HG03439 (cell line): ENCODE measurements at regions not wholly inside any gene's neighbourhood (a gene's known extent, or its start where the extent isn't known, plus 50 kb on each side); places are given as distances from the start of the nearest gene placed in this dataset.
"Not testable (repeated sequence)": the region's sequence is repeated elsewhere in the genome, so short reads cannot be mapped to it uniquely, and the experiment has no call there.

Experiments
- ATAC-seq: cut with Tn5 transposase; IDR thresholded peaks from one replicate; pipeline ENCODE4 v1.9.1; 2021; ENCODE audit warnings: mild to moderate bottlenecking, moderate library complexity; ENCODE audit not compliant: unreplicated experiment

DNA sequence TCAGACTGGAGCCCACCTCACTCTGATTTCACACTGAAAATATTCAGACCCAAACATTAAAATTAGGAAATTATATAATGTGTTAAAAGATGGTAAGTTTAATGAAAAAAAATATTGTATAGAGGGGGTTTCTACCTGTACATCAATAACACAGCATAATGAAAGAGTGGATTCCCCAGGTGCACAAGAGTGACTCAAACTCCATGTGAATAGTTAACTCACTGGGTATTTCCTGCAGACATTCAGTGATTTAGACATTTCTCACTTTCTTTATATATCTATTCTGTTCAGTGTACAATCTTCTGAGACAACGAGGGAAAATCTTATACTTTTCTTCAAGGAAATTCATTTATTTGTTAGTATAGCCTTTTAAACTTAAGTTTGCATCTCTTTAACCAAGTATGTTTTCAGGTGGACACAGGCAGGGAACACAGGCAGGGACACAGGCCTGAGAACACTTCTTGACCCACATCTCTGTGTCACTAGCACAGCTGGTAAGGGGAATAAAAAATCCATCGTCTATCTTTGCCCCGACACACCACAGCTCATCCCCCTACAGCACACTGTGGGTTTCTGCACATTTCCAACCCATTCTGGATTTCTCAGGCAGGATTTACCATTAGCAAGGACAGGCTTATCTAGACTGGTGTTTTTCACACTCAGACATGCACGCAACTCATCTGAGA lies 525.5 kb upstream of the BOD1L1 start:
- peak; percentile 59 for ATAC-seq

DNA sequence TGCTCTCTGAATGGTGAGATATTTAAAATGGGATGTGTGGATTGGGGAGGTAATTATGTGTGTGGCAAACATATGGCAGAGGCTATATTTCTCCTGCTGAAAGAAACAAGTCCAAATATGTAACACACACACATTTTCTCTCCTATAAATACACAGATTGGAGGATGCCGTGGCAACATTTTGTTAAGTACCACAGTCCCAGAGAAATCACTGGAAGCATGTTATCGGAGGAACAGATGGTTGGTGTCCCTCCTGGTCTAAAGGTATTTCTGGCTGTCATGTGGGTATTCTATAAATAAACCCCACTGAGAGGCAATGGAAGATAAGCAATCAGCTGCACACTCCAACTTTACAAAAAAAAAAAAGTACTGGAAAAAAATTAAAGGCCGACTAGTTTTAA lies 528.3 kb upstream of the BOD1L1 start:
- ATAC-seq = no peak

GRCh38 chr4:14157262-14157661 lies 529.7 kb upstream of the BOD1L1 start:
- ATAC-seq = peak; percentile 62

- ATAC-seq = peak; percentile 99
Observed at GRCh38 chr4:14165222-14165920, 537.8 kb upstream of the BOD1L1 start.

DNA sequence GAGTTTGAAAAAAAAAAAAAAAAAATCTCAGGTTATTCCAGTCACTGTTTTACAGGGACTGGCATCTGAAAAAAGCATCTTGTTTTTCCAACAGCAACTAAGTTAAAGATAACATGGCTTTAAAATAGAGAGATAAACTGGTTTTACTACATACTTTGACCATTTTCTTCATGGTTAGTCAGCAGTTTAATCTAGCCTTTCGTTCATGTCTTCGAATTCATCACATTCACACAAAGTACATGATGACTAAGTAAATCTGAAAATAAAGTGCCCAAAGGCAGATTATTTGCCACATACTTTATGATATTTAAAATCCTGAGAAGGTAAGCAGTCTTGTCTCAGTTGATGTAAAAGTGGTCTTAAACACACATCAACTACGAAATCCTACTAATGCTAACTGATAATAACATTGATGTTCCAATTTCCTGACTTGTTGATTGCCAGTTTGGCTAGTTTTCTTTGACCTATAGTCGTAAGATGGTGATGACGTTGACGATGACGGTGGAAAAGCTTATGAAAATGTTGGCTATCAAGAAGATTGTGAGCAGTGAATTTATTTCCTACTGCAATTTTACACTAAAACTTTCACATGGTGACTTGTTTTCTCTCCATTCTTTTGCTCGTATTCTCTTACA lies 540.5 kb upstream of the BOD1L1 start:
- no peak for ATAC-seq

DNA sequence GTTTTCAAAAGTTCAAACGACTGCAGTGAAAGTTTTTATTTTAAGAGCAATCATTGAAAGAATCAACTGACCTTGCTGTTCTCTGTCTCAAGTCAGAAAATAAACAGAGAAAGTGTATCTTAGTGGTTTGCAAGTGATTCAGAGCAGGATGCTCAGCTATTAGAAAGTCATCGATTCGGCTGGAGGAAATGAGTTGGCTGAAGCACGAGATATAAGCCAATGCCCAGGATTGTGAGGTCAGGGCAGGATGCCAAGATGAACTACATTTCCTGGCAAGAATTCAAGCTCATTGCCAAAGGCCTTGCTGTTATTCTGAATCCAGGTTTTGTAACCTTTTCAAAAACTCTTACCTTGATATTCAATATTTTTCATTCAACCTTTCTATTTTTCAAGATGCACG lies 541.4 kb upstream of the BOD1L1 start:
- ATAC-seq = peak; percentile 63

DNA sequence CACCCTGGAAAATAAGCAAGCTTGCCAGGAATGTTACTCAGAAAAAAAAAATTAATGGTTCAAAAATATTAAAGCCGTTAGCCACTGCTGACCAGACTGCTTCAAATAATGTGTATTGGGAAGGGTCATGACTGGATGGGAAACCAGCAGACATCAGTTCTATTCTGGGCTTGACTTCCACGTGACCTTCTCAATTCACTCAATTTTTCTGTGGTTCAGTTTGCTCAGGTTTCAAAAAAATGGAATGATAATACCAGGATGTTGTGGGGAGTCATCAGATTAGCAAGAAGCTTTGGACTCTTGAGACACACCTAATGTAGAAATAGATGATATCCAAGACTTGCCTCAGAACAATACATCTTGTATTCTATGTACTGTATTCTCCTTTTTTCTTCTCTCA lies 541.9 kb upstream of the BOD1L1 start:
- ATAC-seq = no peak

GRCh38 chr4:14169940-14170339 lies 542.4 kb upstream of the BOD1L1 start:
- ATAC-seq = not testable (repeated sequence)

GRCh38 chr4:14176613-14177012 lies 549.1 kb upstream of the BOD1L1 start:
- ATAC-seq = no peak

- ATAC-seq = peak; percentile 93
Observed at GRCh38 chr4:14177987-14178386, 550.5 kb upstream of the BOD1L1 start.

DNA sequence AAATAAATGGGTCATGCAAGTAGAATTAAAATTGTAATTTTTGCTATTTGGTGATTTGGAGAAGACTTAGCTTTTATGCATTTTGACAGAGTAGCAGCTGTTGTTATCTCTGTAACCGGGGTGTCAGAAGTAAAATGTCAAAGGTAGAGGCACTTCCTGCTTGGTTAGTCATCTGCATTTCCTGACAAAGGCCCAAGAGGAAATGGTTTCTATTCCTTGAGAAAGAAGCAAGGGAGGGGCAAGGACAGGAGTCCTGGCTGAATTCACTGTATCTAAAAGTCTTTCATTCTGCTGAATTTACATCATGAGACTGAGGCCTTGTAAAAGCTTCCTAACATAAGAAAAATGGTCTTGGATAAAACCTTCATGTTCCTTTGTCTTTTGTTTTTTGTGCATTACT lies 550.9 kb upstream of the BOD1L1 start:
- peak; percentile 65 for ATAC-seq

- no peak for ATAC-seq
Observed at GRCh38 chr4:14180166-14180565, 552.6 kb upstream of the BOD1L1 start.

- ATAC-seq = no peak
Observed at GRCh38 chr4:14180983-14181601, 553.6 kb upstream of the BOD1L1 start.

DNA sequence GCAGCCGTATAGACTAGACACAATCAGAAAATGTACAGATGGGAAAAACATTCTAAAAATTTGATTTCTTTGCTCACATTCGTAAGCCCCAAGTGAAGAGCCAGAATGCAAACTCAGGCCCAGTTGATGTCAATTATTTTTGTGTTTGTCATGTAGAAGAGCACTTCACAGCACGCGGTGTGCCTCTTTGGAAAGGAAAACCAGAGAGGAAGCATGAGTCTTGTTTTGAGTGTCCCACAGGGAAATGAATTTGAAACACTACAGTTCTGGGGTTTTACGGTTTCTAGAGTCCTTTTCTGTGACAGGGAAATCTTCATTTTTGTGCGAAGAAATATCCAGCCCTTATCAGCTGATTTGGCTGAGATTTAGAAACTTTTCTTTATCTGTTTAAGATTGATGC lies 554.6 kb upstream of the BOD1L1 start:
- ATAC-seq = no peak

GRCh38 chr4:14184265-14184664 lies 556.7 kb upstream of the BOD1L1 start:
- ATAC-seq = no peak

DNA sequence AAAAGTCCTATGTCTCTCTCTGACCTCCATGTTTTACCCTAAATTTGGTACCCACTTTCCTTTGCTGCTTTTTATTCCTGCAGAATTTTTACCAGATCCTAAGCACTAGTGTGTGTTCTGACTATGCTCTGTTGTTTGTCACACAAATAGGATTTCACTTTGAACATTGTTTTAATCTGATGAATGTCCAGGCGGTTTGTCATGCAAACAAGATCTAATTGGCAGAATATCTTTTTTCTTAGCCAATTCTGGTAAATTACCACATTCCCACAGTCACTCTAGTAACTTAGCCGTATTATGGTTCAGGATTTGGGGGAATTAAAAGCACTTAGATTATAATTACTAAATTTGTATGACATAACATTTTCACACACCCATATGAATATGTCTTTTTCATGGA lies 557.2 kb upstream of the BOD1L1 start:
- no peak for ATAC-seq

GRCh38 chr4:14188214-14188613 lies 560.7 kb upstream of the BOD1L1 start:
- no peak for ATAC-seq

- no peak for ATAC-seq
Observed at GRCh38 chr4:14193601-14194000, 566.1 kb upstream of the BOD1L1 start.

GRCh38 chr4:14196131-14196530 lies 568.6 kb upstream of the BOD1L1 start:
- ATAC-seq = no peak

DNA sequence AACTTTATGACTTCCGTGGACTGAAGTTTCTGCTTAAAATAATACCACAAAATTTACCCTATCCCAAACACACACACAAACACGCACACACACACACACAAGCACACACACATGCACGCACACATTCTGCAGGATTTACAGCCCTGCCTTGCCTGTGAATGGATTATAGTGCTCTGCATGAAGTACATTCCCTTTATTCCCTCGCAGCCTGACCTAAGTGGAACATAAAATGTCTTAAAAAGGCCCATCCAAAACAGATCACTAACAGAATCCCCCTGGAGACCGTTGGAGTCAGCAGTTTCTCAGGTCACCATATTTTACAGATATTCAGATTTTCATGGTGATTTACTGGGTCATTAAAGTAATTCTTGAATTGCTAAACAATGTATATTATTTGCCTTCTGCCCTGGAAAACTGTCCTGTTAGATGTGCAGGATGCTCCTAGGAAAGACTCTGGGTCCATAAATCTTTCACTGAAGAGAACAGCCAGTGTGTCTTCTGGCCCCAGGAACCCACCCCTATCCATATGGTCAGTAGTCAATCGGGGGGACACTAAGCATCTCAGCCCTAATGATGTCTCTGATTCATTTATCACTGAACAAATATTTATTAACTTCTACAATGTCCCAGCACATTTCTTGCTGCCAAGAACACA lies 587.7 kb upstream of the BOD1L1 start:
- ATAC-seq = no peak

DNA sequence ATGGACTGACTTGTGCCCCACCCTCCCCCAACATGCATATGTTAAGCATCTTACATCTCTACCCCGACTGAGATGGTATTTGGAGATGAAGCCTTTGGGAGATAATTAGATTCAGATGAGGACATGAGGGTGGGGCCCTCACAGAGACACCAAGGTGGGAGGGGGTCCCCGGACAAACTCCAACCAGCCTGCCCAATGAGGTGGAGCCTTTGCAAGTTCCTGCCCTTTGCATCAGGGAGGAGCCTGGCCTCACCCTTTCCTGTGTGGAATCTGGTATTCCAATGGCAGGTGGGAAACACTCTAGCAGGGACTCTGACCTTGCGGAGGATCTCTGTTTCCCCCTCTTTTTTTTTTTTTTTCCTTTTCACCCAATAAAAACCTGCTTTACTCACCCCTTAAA lies 589.9 kb upstream of the BOD1L1 start:
- ATAC-seq = no peak
